Esophagus mucosa (tissue), 1 donor: ENCODE measurements at regions not wholly inside any gene's neighbourhood (a gene's known extent, or its start where the extent isn't known, plus 50 kb on each side); places are given as distances from the start of the nearest gene placed in this dataset.
"Not testable (repeated sequence)": the region's sequence is repeated elsewhere in the genome, so short reads cannot be mapped to it uniquely, and the experiment has no call there.

ENCODE experiments used
- ATAC-seq: fragments of 200-7000 bp; cut with Tn5 transposase; one replicate; pipeline ENCODE4 v1.9.1; 2020
- donor health status: DM: yes; HTN: yes; CAD: no.

DNA sequence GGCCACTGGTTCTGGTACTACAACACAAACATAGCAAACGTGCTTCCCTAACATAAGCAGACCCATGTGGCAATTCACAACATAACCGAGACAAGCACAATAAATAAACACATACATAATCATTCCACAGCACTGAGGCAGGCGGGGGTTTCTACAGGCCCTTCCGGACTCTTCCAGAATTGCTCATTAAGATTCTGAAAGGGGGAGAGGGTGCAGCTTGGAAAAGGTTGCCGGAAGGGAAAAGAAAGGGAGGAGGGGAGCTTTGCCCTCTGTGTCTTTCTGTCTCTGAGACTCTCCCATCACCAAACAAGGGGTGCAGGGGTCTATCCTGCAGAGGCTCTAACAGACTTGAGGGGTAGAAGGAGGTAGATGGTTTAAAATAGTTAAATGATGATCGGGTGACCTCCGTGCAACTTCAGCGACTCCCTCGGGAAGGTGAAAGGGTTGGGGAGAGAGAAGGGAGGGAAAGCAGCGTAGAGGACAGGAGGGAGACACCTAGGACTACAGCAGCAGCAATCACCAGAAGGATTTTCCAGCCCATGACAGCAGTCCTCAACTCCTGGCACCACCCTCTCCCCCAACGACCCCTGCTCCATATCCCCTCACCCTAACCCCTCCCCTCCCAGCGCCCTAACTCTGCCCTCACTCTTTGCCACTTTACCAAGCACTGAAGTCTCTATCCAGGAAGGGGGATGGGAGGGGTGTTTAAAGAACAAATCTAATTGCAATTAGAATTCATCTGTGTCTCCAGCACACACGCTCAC, 365.5 kb upstream of the ESRRG start:
- ATAC-seq, result no peak

DNA sequence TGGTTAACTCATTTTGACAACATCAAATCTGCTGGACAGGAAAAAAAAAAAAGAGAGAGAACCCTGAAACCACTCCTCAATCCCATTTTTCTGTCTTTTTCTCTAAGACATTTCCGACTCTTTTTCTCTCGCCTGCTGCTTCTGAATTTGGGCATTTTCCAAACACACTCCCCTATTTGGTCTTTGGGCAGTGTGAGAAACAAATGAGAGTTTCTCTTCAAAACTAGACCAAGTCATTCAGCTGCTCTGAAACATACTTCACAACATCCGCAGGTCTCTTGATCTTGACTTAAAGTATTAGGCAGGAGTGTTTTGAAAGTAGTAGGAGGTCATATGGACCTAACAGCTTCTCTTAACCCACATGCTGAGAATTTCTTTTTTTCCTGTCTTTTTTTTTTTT, 364.8 kb upstream of the ESRRG start:
- ATAC-seq, result no peak

GRCh38 chr1:217079584-217079983, 356.4 kb upstream of the ESRRG start:
- ATAC-seq, result no peak

- no peak for ATAC-seq
These were observed 355.7 kb upstream of the ESRRG start for GRCh38 chr1:217078959-217079358.

DNA sequence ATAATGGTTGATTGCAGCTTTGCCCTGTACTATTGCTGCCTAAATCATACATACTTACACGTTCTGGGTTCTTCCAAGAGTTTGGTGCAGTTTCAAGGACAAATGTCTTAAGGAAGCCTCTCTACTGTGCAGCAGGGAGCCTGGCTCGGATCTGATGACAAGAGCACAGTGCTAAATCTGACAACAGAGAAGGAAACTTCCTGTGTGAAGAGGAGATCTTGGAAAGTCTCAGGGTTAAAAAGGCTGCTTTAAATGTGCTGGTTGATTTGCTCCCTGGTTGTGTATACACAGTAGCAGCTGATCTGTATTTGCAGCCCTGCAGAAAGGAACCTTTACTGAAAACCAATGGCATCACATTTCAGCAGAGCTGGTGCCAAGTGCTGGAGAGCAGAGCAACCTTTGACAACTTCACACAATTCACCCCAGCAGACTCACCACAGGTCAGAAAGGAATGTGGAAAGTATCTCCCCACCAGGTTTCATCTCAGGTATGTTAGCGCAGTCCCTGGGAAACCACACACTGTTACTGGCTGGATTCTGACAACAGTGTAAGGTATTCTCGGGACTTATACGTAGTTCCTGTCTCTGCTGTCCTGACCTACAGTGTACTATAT, 355.0 kb upstream of the ESRRG start:
- no peak for ATAC-seq

DNA sequence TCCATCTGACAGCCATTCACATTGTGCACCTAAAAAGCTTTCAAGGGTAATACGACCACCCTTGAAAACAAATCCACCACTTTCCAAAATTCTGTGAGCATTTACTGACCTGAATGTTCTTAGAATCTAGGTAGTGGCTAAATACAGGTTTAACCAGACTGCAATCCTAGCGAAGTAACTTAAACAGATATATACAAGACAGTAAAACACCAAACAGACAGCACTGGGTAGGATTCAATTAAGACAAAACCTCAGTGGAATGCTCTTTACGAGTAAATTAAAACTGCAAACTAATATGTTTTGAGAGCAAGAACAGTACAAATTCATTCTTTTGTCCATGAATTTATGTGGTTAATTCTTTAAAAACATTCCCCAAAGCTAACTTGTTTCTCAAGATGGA, 354.2 kb upstream of the ESRRG start:
- no peak for ATAC-seq

GRCh38 chr1:217076902-217077301, 353.7 kb upstream of the ESRRG start:
- ATAC-seq, result no peak

GRCh38 chr1:217072926-217073325, 349.7 kb upstream of the ESRRG start:
- no peak for ATAC-seq

- no peak for ATAC-seq
These were observed 344.4 kb upstream of the ESRRG start for GRCh38 chr1:217067642-217068041.

GRCh38 chr1:217066794-217067193, 343.6 kb upstream of the ESRRG start:
- no peak for ATAC-seq

- ATAC-seq, result no peak
These were observed 340.1 kb upstream of the ESRRG start for GRCh38 chr1:217063172-217063908.

DNA sequence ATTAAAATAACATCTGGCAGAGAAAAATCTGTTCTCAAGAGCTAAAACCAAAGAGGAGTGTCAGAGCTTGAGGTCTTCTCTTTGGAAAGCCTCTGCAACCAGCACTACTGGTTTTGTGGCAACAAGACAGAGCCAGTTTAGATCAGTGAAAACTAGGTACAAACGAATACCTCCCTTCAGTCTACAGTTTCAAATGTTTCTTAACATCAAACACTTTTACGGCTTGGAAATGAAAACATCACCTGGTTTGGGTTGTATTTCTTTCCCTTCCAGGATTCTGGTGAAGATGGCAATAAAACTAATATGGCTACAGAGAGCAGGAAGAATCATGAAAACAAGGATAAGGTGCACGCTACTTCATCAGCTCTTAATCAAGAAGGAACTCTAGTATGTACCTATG, 339.4 kb upstream of the ESRRG start:
- ATAC-seq, result no peak

- ATAC-seq, result no peak
These were observed 336.2 kb upstream of the ESRRG start for GRCh38 chr1:217059401-217059800.

DNA sequence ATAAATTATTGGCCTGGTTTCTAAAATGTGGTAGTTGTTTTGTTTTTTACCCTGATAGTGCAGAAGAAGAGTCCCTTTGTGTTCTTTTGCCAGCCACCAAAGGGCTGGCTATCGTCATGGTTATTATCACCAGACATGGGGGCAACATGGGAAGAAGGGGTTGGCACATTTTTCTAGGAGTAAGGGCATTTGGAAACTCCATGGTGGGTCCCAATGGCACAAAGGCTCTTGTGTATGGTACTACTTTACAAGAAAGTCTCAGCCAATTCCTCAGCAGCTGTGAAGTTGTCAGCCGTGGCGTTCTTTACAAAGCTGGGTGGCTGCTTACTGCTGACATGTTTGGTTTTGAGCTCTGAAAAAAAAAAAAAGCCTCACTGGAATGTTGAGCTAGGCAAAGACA, 330.4 kb upstream of the ESRRG start:
- ATAC-seq, result no peak

GRCh38 chr1:217052626-217053025, 329.4 kb upstream of the ESRRG start:
- no peak for ATAC-seq

- ATAC-seq, result no peak
These were observed 329.0 kb upstream of the ESRRG start for GRCh38 chr1:217052196-217052595.

DNA sequence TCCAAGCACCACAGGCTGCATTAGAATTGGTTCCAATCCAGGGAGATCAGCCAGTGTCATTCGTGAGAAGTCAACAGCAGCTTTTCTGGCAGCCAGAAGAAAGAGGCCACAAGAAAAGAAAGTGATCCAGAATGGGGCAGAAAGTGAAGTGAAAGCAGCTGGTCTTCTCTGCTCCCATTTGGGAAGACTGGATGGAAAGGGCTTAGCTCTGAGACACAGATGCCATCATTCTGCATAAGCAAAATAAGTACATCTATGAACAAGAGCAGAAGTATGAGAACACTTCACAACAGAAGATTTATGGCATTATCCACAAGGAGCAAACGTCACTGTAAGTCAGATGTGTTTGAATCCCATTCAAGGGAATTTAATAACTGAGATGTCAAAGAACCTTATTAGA, 326.5 kb upstream of the ESRRG start:
- no peak for ATAC-seq

- ATAC-seq, result no peak
These were observed 325.9 kb upstream of the ESRRG start for GRCh38 chr1:217049081-217049480.

- ATAC-seq, result no peak
These were observed 325.0 kb upstream of the ESRRG start for GRCh38 chr1:217048104-217048707.

- ATAC-seq, result no peak
These were observed 317.7 kb upstream of the ESRRG start for GRCh38 chr1:217040711-217041455.

DNA sequence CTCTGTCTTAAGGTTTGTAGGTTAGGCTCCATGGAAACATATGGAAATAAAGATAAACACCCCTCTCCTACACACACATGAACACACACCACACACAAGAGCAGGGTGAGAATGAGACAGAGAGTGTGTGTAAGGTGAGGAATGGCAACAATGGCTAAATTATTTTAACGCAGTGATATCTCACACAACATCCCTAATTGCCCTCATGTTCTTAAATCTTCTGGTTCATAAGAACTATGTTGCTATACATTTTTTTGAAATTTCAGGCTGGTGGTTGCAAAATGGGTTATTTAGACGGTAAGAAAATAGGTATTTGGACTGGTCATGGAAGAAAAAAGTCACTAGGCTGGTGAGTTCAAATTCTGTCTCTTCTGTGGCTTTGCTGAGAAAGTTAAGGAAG, 316.7 kb upstream of the ESRRG start:
- ATAC-seq, result no peak

DNA sequence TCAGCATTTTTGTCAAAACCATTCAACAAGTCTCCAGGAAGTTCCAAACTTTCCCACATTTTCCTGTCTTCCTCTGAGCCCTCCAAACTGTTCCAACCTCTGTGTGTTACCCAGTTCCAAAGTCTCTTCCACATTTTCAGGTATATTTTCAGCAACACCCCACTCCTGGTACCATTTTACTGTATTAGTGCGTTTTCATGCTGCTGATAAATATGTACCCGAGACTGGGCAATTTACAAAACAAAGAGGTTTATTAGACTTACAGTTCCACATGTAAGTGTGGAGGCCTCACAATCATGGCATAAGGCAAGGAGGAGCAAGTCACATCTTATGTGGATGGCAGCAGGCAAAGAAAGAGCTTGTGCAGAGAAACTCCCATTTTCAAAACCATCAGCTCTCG, 315.9 kb upstream of the ESRRG start:
- not testable (repeated sequence) for ATAC-seq

DNA sequence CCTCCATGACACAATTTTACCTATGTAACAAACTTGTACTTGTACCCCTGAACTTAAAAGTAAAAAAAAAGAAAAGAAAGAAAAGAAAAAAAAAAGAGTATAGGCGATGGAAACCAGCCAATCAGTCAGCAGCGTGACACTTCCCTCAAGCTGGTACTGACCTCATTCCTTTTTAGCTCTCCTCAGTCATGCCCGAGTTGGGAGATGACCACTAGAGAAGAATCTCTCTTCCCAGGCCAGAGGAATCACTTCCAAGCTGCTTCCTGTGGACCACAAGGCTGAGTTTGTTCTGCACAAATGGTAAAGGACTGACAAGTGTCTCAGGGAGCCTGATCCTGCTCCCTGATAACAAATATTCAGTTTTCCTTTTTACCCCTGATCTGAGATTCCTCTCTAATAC, 313.5 kb upstream of the ESRRG start:
- ATAC-seq, result no peak
